Middle frontal gyrus (tissue), 1 donor: ENCODE measurements at regions not wholly inside any gene's neighbourhood (a gene's known extent, or its start where the extent isn't known, plus 50 kb on each side); places are given as distances from the start of the nearest gene placed in this dataset.

Experiments
- DNase-seq: peaks from one replicate; pipeline ENCODE4 v3.0.0-alpha.2; 2015; ENCODE audit warnings: low spot score; ENCODE audit errors: extremely low spot score

DNA sequence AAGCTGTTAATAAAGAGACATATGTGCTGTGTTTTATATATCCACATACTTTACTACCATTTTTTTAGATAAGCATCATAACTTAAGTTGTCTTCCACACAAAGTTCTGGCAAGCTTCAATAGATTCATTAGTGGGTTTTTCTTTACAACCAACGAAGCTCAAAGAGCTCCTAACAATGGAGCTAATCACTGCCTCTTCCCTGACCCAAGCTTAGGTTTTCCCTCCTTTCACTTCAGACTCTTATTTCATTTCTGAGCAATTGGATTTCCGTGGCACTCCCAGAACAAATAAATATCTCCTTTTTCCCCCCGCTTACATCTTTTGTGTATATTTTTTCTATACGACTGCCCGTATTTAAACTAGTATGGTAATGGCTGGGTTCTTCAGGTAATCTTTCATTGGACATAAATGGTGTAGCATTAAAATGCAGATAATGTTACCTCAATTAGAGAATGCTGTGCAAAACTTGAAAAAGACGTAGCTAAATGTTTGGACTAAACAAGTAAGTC lies 275.5 kb upstream of the TMEM161B start:
- DNase-seq, result no peak

DNA sequence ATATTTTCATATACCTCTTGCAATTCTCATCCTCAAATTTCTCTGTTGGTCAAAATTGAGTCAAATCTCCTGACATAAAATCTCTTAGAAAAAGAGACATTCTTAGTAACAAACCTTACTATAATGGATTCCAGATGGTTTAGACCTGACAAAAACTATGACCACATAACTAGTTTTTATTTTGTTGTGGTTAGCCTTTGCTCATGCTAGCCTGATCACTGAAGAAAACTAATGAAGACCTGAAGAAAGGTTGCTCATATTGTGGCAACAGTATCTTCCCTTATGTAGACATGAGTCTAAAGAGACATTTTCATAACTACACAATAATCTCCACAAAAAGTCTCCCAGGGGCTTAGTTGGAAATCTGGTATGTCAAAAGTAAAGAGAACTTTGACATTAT lies 274.1 kb upstream of the TMEM161B start:
- DNase-seq, result no peak

DNA sequence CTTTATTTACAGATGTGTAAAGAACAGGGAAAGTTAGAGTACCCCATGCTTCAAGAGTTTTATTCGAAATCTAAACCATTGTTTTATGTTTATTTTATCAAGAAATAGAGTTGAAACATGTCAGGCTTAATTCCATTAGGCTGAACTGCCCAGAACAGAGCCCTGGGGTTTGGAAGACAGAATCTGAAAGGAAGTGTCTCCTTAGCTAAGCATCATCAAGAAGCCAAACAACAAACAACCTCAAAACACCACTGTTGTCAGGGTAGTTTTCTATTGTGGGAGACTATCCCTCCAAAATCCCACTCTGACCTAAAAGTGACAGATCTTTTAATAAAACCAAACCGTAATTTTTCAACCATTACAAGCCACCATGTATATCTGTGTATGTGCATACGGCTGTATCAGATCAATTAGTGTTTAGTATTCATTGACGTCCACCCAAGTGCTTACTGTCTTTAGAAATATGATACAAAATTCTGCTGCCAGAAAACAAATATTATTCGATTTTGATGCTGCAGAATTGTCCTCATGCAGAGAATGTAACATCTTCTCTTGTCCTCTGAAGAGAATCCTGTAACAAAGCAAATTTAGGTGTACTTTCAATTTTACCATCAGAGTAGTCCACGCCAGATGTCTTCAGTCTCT lies 271.9 kb upstream of the TMEM161B start:
- DNase-seq, result no peak

DNA sequence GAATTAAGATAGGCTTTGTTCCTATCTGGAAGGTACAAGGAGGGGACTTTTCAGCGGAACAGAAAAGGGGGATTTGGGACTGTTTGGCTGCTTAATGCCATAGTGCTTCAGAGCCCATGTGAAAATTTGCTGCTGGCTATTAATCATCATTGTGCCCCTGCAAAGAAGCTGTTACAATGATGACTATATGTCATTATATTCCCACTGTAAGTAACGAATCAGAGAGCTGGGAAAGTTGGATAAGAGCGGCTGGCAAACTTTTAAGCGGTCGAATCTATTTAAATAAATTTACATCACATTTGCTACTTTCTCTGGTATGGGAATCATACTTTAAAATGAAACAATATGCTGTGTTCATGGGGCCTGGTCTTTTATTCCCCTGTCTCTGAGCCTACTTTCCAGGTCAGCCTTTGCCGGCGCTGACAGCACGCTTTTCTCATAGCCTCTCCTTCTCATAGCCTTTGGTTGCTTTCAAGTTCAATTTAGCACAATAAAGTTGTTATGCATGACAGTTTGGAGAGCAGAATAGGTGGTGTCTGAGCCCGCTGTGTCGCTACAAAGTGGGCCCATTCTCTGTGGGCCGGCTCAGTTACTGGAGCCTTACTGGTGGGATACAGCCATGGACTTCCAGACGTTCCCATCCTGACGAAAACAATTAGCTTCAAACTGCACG lies 271.2 kb upstream of the TMEM161B start:
- DNase-seq, result no peak

- no peak for DNase-seq
Measured at GRCh38 chr5:88539026-88539425, 270.4 kb upstream of the TMEM161B start.

- DNase-seq, result no peak
Measured at GRCh38 chr5:88536146-88536545, 267.5 kb upstream of the TMEM161B start.

DNA sequence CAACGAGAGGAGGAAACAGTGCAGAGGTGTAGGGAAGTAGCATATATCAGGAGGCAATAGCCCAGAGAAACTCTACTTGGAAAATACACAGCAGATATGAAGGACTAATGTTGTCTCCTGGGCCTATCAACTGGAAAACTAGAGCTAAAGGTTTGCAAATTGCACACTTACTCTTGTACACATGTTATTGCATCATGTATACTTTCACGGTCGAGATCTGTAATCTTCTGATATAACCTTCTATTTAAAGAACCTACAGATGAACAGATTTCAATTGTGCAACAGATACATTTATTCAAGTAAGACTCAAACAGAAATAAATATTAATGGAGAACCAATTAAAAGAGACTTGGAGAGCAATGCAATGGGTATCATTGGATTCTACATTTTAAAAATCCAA lies 256.3 kb upstream of the TMEM161B start:
- no peak for DNase-seq

GRCh38 chr5:88519066-88519465 lies 250.4 kb upstream of the TMEM161B start:
- DNase-seq, result no peak

DNA sequence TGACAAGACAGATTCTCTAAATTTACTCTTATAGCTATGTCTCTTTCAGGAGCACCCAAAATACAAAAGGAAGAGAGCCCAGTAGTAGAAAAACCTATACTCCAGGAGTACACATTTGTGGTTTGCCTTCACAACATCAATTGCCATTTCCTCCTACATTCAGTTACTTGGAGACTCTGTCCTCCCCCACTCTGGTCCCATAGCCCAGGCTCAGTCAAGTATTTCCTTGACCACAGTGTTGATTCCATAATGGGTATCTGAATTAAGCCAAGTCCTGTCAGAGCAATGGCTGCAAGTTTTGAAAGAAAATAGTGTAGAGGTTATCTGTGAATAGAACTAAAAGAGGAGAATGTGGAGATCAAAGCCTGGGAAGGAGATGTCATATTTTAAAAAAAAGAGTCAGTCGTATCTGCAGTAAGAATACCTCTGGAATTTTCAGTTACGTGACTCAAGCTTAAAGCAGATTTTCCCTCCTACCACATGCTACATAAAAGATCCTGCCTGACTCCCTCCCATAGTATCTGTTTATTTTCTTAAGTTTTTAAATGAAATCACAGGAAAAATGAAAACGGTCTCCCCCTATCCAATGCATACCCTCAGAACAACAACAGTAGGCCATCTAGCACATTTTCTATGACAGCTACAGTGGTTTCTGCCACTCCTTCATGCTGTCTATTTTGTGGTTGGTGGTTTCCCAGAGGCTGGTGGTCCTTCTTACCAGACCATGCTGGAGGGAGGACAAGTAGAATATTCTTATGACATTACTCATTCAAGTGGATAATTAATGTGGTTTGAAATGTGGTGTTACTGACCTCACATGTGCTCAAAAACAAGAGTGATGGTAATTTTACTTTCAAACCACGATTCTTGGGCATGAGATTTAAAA lies 249.7 kb upstream of the TMEM161B start:
- no peak for DNase-seq

DNA sequence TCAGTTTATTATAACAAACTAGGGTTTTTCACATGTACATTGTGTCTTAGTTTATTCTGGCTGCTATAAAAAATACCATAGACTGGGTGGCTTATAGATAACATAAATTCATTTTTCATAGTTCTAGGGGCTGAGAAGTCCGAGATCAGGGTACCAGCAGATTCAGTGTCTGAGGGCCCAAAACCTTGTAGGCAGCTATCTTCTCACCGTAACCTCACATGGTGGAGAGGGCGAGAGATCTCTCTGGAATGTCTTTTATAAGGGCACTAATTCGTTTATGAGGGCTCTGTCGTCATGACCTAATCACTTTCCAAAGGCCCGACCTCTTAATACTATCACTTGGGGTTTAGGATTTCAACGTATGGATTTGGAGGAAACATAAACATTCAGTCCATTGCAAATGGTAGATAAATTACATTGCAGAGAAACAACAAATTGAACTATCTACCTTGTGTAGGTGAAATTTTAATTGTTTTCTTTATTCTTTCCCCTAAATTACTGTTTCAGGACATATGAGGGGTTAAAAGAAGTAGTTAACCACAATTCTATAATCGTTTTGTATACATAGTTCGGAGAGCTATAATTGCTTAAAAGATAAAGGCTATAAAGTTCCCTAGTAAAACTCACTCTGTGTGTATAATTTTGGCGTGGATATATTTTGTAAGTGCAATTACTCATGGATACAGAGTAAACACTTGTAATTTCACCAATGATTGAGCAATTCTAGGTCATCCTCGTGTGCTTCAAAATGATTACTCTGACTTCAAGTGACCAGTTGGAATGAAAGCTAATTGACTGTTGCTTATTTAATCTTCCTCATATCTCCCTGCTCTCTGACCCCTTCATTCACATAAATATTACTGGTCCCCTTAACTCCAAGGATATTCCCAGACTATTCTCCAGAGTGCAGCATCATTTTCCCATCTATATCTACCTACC lies 247.5 kb upstream of the TMEM161B start:
- DNase-seq, result no peak

DNA sequence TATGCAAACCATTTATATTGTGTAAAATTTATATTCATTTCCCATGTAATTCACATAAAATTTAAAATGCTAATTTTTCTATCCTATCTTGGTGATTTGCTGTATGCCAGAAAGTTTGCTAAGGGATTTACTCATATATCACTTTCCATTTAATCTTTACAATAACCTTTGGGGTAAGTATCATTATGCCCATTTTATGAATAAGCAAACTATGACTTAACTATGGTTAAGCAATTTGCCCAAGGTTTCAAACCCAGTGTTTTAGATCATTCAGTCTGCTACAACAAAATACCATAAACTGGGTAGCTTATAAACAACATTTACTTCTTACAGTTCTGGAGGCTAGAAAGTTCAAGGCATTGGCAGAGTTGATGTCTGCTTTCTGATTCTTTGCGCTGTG lies 246.4 kb upstream of the TMEM161B start:
- no peak for DNase-seq

- DNase-seq, result no peak
Measured at GRCh38 chr5:88509403-88509802, 240.8 kb upstream of the TMEM161B start.

DNA sequence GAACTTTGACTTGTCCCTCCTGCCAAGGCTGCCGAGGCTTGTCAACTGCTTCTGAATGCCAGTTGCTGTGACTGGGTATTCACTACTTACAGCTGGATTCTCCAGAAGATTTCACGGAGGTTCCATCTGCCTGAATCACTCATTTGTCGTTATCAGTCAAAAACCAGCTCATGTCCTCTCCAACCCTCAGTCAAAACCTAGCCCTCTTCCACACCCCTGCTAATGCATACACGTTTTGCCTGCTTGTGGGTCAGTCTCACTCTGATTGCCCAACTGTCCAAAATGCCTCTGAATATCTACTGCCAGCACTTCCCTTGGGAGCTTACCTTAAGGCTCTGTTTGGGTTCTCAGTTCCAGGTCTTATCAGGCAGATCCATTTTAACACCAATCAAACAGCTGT lies 238.6 kb upstream of the TMEM161B start:
- no peak for DNase-seq

- no peak for DNase-seq
Measured at GRCh38 chr5:88503406-88503805, 234.8 kb upstream of the TMEM161B start.

- DNase-seq, result no peak
Measured at GRCh38 chr5:88503041-88503345, 234.3 kb upstream of the TMEM161B start.

GRCh38 chr5:88502179-88503040 lies 233.8 kb upstream of the TMEM161B start:
- DNase-seq, result no peak

DNA sequence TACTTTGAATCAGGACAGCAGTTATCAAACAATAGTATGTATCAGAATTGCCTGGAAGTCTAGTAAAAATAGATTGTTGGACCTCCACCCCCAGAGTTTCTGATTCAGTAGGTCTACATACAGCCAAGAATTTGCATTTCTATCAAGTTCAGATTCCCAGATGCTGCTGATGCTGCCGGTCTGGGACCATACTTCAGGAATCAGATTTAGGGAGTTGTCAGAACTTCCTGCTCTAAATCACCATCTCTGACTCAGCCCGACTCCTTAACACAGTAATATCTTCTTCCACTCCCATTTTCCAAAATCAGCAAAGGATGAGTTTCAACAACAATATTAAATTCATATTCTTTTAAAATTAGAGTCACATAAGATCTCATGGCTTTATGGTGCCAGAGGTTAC lies 227.2 kb upstream of the TMEM161B start:
- DNase-seq, result no peak

DNA sequence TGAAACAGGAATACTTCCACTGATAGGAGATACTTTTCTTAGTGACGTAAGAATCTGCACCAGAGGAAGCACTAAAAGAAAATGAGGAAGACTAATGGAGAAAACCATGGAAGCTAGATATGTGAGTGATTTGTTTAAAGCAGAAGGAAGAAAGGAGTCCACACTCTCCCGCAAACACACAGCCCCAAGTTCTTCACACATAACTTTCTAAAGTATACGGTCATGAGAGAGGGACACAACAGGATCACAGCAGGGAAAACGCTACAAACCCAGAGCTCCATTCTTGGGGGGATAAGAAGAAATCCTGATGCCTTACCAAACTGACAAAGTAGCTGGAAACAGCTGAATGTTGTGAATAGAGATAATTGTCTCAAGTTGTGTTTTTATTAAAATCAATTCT lies 222.2 kb upstream of the TMEM161B start:
- no peak for DNase-seq

- DNase-seq, result no peak
Measured at GRCh38 chr5:88489364-88489763, 220.7 kb upstream of the TMEM161B start.

- DNase-seq, result no peak
Measured at GRCh38 chr5:88488561-88488960, 219.9 kb upstream of the TMEM161B start.
